ENCODE measurements at regions not wholly inside any gene's neighbourhood (a gene's known extent, or its start where the extent isn't known, plus 50 kb on each side); places are given as distances from the start of the nearest gene placed in this dataset.

DNA sequence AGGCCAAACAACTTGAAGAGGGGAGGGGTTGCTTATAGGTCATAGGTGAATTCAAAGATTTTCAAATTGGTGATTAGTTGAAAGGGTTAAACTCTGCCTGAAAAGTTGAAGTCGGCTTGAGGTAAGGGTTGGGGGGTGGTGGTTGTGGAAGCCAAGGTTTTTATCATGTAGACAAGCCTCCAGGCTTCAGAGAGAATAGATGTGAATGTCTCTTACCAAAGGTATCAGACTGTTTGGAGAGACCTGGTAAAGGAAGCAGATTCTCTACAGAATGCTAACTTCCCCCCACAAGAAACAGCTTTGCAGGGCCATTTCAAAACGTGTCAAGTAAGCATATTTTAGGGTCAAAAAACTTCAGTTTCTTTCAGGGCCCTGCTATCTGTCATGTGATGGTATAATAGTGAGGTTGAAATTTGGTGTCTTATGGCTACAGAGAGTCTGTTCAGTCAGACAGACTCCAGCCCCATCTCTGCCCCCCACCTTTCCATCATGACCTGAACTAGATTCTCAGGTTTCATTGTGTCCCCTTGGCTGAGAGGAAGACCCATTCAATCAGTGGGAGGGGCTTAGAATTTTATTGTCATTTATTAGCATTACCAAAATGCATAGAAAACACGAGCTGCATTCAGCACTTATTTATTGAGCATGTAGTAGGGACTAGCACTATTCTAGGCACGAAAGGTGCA is 136.5 kb downstream of the MAP3K7 start:
- Histone ChIP-seq H3K27me3 (ENCODE audit: control insufficient read depth, insufficient read depth, low read length) (no peaks in the 10 kb centered on the region), H3K27ac (ENCODE audit: low read depth, low read length) (no peak overlapping the region), H3K36me3 (ENCODE audit: control insufficient read depth, insufficient read depth, low read length) (no peaks in the 10 kb centered on the region)

GRCh38 chr6:90449311-90449710 is 137.6 kb downstream of the MAP3K7 start:
- no peaks in the 10 kb centered on the region for H3K27me3 ChIP-seq (ENCODE audit: control insufficient read depth, insufficient read depth, low read length)
- H3K36me3 ChIP-seq (ENCODE audit: control insufficient read depth, insufficient read depth, low read length): no peaks in the 10 kb centered on the region
- H3K27ac ChIP-seq (ENCODE audit: low read depth, low read length): no peak overlapping the region
- H3K9me3 ChIP-seq (ENCODE audit: control insufficient read depth, insufficient read depth, low read depth, low read length): no peaks in the 10 kb centered on the region
- no peak overlapping the region for H3K4me3 ChIP-seq (ENCODE audit: low read depth, low read length)
- H3K9ac ChIP-seq (ENCODE audit: low read length): no peak overlapping the region
- peaks cover 20% of the 10 kb centered on the region for H3K4me1 ChIP-seq (ENCODE audit: control insufficient read depth, insufficient read depth, low read length)

More for the DNA sequence above, 136.5 kb downstream of the MAP3K7 start:
- Histone ChIP-seq H3K4me3 (ENCODE audit: low read depth, low read length) (no peak overlapping the region; the same call in 1 of the 2 replicates), H3K9me3 (ENCODE audit: control insufficient read depth, insufficient read depth, low read depth, low read length) (no peaks in the 10 kb centered on the region), H3K4me1 (ENCODE audit: control insufficient read depth, insufficient read depth, low read length) (peaks cover 20% of the 10 kb centered on the region), H3K9ac (ENCODE audit: low read length) (no peak overlapping the region)

- Histone ChIP-seq H3K27ac (ENCODE audit: low read depth, low read length) (no peak overlapping the region), H3K36me3 (ENCODE audit: control insufficient read depth, insufficient read depth, low read length) (no peaks in the 10 kb centered on the region), H3K27me3 (ENCODE audit: control insufficient read depth, insufficient read depth, low read length) (no peaks in the 10 kb centered on the region), H3K4me1 (ENCODE audit: control insufficient read depth, insufficient read depth, low read length) (peaks cover 20% of the 10 kb centered on the region), H3K9ac (ENCODE audit: low read length) (no peak overlapping the region), H3K9me3 (ENCODE audit: control insufficient read depth, insufficient read depth, low read depth, low read length) (no peaks in the 10 kb centered on the region), H3K4me3 (ENCODE audit: low read depth, low read length) (no peak overlapping the region)
These were observed 138.0 kb downstream of the MAP3K7 start for GRCh38 chr6:90448836-90449235.

GRCh38 chr6:90446164-90446563 is 140.7 kb downstream of the MAP3K7 start:
- H3K36me3 ChIP-seq (ENCODE audit: control insufficient read depth, insufficient read depth, low read length): no peaks in the 10 kb centered on the region
- no peaks in the 10 kb centered on the region for H3K27me3 ChIP-seq (ENCODE audit: control insufficient read depth, insufficient read depth, low read length)
- H3K4me3 ChIP-seq (ENCODE audit: low read depth, low read length): no peak overlapping the region
- H3K27ac ChIP-seq (ENCODE audit: low read depth, low read length): no peak overlapping the region
- peaks cover 21% of the 10 kb centered on the region for H3K4me1 ChIP-seq (ENCODE audit: control insufficient read depth, insufficient read depth, low read length)
- no peaks in the 10 kb centered on the region for H3K9me3 ChIP-seq (ENCODE audit: control insufficient read depth, insufficient read depth, low read depth, low read length)
- no peak overlapping the region for H3K9ac ChIP-seq (ENCODE audit: low read length)

- Histone ChIP-seq H3K4me3 (ENCODE audit: low read depth, low read length) (no peak overlapping the region), H3K36me3 (ENCODE audit: control insufficient read depth, insufficient read depth, low read length) (no peaks in the 10 kb centered on the region), H3K9ac (ENCODE audit: low read length) (no peak overlapping the region), H3K27me3 (ENCODE audit: control insufficient read depth, insufficient read depth, low read length) (no peaks in the 10 kb centered on the region), H3K4me1 (ENCODE audit: control insufficient read depth, insufficient read depth, low read length) (peaks cover 15% of the 10 kb centered on the region), H3K9me3 (ENCODE audit: control insufficient read depth, insufficient read depth, low read depth, low read length) (no peaks in the 10 kb centered on the region), H3K27ac (ENCODE audit: low read depth, low read length) (no peak overlapping the region)
These were observed 141.3 kb downstream of the MAP3K7 start for GRCh38 chr6:90445533-90446108.

- Histone ChIP-seq H3K27me3 (ENCODE audit: control insufficient read depth, insufficient read depth, low read length) (no peaks in the 10 kb centered on the region), H3K9ac (ENCODE audit: low read length) (no peak overlapping the region), H3K36me3 (ENCODE audit: control insufficient read depth, insufficient read depth, low read length) (no peaks in the 10 kb centered on the region), H3K4me3 (ENCODE audit: low read depth, low read length) (no peak overlapping the region), H3K9me3 (ENCODE audit: control insufficient read depth, insufficient read depth, low read depth, low read length) (no peaks in the 10 kb centered on the region), H3K4me1 (ENCODE audit: control insufficient read depth, insufficient read depth, low read length) (peaks cover 10% of the 10 kb centered on the region), H3K27ac (ENCODE audit: low read depth, low read length) (no peak overlapping the region)
These were observed 142.6 kb downstream of the MAP3K7 start for GRCh38 chr6:90444160-90444714.

GRCh38 chr6:90442366-90442765 is 144.5 kb downstream of the MAP3K7 start:
- no peaks in the 10 kb centered on the region for H3K9me3 ChIP-seq (ENCODE audit: control insufficient read depth, insufficient read depth, low read depth, low read length)
- H3K36me3 ChIP-seq (ENCODE audit: control insufficient read depth, insufficient read depth, low read length): no peaks in the 10 kb centered on the region
- H3K27me3 ChIP-seq (ENCODE audit: control insufficient read depth, insufficient read depth, low read length): no peaks in the 10 kb centered on the region
- no peak overlapping the region for H3K27ac ChIP-seq (ENCODE audit: low read depth, low read length)
- peaks cover 20% of the 10 kb centered on the region for H3K4me1 ChIP-seq (ENCODE audit: control insufficient read depth, insufficient read depth, low read length)
- H3K4me3 ChIP-seq (ENCODE audit: low read depth, low read length): no peak overlapping the region
- H3K9ac ChIP-seq (ENCODE audit: low read length): no peak overlapping the region

GRCh38 chr6:90440586-90441283 is 144.1 kb upstream of the BACH2 start:
- Histone ChIP-seq H3K4me3 (ENCODE audit: low read depth, low read length) (no peak overlapping the region), H3K36me3 (ENCODE audit: control insufficient read depth, insufficient read depth, low read length) (no peaks in the 10 kb centered on the region), H3K9ac (ENCODE audit: low read length) (no peak overlapping the region), H3K27me3 (ENCODE audit: control insufficient read depth, insufficient read depth, low read length) (no peaks in the 10 kb centered on the region), H3K4me1 (ENCODE audit: control insufficient read depth, insufficient read depth, low read length) (peaks cover 34% of the 10 kb centered on the region), H3K9me3 (ENCODE audit: control insufficient read depth, insufficient read depth, low read depth, low read length) (no peaks in the 10 kb centered on the region), H3K27ac (ENCODE audit: low read depth, low read length) (no peak overlapping the region)

GRCh38 chr6:90439586-90439985 is 142.9 kb upstream of the BACH2 start:
- no peak overlapping the region for H3K9ac ChIP-seq (ENCODE audit: low read length)
- H3K27ac ChIP-seq (ENCODE audit: low read depth, low read length): no peak overlapping the region
- no peaks in the 10 kb centered on the region for H3K27me3 ChIP-seq (ENCODE audit: control insufficient read depth, insufficient read depth, low read length)
- H3K36me3 ChIP-seq (ENCODE audit: control insufficient read depth, insufficient read depth, low read length): no peaks in the 10 kb centered on the region
- peaks cover 44% of the 10 kb centered on the region for H3K4me1 ChIP-seq (ENCODE audit: control insufficient read depth, insufficient read depth, low read length)
- H3K9me3 ChIP-seq (ENCODE audit: control insufficient read depth, insufficient read depth, low read depth, low read length): no peaks in the 10 kb centered on the region
- no peak overlapping the region for H3K4me3 ChIP-seq (ENCODE audit: low read depth, low read length)

DNA sequence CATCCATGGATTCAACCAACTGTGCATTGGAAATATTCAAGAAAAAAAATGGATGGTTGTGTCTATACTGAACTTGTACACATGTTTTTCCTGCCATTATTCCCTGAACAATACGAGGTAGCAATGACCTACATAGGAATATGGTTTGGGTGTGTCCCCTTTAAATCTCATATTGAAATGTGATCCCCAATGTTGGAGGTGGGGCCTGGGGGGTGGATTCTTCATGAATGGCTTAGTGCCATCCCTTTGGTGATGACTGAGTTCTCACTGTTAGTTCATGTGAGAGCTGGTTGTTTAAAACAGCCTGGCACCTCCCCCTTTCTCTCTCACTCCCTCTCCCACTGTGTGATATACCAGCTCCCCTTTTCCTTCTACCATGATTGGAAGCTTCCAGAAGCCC is 139.8 kb upstream of the BACH2 start:
- Histone ChIP-seq H3K27ac (ENCODE audit: low read depth, low read length) (no peak overlapping the region), H3K9me3 (ENCODE audit: control insufficient read depth, insufficient read depth, low read depth, low read length) (peaks cover 8% of the 10 kb centered on the region; the same call in 1 of the 2 replicates), H3K36me3 (ENCODE audit: control insufficient read depth, insufficient read depth, low read length) (no peaks in the 10 kb centered on the region), H3K27me3 (ENCODE audit: control insufficient read depth, insufficient read depth, low read length) (no peaks in the 10 kb centered on the region), H3K9ac (ENCODE audit: low read length) (no peak overlapping the region), H3K4me3 (ENCODE audit: low read depth, low read length) (no peak overlapping the region), H3K4me1 (ENCODE audit: control insufficient read depth, insufficient read depth, low read length) (peaks cover 38% of the 10 kb centered on the region)
